Neural progenitor cell (in vitro differentiated cells): ENCODE measurements at regions not wholly inside any gene's neighbourhood (a gene's known extent, or its start where the extent isn't known, plus 50 kb on each side); places are given as distances from the start of the nearest gene placed in this dataset.

Experiments
- CTCF ChIP-seq: fragments of 200-600 bp; sonication (generic); IDR thresholded peaks from 2 replicates; pipeline ENCODE4 v1.5.1; 2017; ENCODE audit warnings: antibody characterized with exemption, mild to moderate bottlenecking
- EZH2 ChIP-seq: fragments of 200-600 bp; sonication (generic); IDR thresholded peaks from 2 replicates; pipeline ENCODE4 v1.6.1; 2017; ENCODE audit warnings: antibody characterized with exemption, mild to moderate bottlenecking, moderate library complexity
- EZH2phosphoT487 ChIP-seq: fragments of 200-600 bp; sonication (generic); IDR thresholded peaks from 2 replicates; pipeline ENCODE4 v1.6.1; 2017; ENCODE audit warnings: antibody characterized with exemption

- TF ChIP-seq CTCF (no peak), EZH2 (no peak), EZH2phosphoT487 (no peak)
These were observed 80.2 kb upstream of the GJB6 start for GRCh38 chr13:20312292-20312691.
